GM18508 (cell line): ENCODE measurements at regions not wholly inside any gene's neighbourhood (a gene's known extent, or its start where the extent isn't known, plus 50 kb on each side); places are given as distances from the start of the nearest gene placed in this dataset.
"Not testable (repeated sequence)": the region's sequence is repeated elsewhere in the genome, so short reads cannot be mapped to it uniquely, and the experiment has no call there.

Experiments used
- ATAC-seq: cut with Tn5 transposase; IDR thresholded peaks from one replicate; pipeline ENCODE4 v1.9.1; 2021; ENCODE audit warnings: moderate number of reproducible peaks; ENCODE audit not compliant: insufficient read depth, unreplicated experiment

- ATAC-seq, result no peak
Measured at GRCh38 chr18:56490942-56491341, 147.4 kb downstream of the TXNL1 start.

DNA sequence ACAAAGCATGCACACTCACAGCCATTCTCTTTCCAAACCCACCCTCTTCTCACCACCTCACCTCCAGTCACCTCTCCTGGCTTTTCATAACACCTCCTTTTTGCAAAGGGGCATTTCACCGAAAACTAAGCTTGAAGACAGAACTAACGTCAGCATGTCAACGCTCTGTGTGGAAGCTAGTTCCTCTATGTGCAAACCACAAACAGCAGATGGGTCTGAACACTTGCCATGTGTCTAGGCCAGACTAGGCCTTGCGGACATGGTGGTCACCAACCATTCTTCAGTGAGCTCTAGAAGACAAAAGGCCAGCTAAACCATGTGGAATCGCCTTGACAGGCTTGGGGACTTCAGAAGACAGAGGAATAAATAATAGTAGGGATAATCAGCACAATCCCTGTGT, 148.5 kb downstream of the TXNL1 start:
- no peak for ATAC-seq

- no peak for ATAC-seq
Measured at GRCh38 chr18:56488739-56489138, 149.7 kb downstream of the TXNL1 start.

DNA sequence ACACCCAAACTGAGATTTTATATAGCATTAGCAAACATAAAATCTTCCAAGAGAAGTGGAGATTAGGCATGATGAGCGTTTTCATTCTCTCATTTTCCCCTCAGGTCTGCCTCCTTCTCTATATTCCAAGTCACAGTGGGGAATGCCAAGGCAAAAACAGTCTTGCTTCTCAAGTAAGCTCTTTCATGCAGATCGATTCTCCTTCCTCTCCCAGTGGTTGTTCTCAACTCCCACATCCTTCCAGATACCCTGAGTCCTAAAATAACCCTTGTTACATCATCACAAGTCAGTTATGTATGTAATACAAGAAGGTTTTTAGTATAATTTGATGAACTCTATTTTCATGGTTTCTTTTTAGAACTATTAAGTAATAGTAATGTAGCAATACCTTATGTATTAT, 150.6 kb downstream of the TXNL1 start:
- no peak for ATAC-seq

- no peak for ATAC-seq
Measured at GRCh38 chr18:56483386-56483785, 155.0 kb downstream of the TXNL1 start.

DNA sequence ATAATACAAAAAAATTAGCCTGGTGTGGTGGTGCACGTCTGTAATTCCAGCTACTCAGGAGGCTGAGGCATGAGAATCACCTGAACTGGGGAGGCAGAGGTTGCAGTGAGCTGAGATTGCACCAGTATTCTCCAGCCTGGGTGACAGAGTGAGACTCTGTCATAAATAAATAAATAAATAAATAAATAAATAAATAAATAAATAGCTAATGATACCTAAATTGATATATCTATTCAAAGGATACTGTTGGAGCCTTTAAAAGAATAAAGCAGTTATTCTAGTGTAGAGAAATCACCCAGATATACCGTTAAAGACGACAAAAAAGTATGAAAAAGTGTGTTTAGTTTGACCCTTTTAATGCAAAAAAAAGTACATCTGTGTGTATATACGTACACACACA, 155.6 kb downstream of the TXNL1 start:
- ATAC-seq, result not testable (repeated sequence)

DNA sequence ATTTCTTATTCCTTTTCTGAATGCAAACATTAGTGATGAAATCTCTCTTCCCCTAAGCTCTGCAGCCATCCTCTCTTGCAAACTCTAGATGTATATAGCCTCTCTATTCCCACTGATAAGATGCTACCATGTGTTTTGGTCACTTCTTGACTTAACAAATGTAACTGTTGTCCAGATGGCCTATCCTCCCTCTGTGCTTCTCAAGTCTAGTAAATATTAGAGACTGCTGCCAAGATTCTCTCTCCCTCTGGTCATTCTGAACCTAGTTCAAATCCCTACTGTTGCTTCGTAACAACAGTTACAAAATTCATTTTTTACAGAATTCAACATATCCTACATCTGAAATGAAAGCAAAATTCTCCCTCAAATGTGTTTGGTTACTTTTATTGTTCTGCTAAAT, 156.6 kb downstream of the TXNL1 start:
- ATAC-seq, result no peak

GRCh38 chr18:56479841-56480240, 158.6 kb downstream of the TXNL1 start:
- no peak for ATAC-seq

DNA sequence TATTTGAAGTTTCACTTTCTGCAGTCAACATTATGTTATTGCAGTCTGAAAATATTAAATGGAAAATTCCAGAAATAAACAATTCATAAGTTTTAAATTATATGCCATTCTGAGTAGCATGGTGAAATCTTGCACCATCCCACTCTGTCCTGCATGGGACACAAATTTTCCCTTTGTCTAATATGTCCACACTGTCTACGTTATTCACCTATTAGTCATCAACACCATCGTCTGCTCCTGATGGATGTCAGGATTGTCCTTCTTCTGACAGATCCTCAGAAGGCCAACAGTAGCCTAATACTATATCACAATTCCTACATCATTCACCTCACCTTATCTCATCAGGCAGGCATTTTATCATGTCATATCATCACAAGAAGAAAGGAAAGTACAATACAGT, 163.1 kb downstream of the TXNL1 start:
- no peak for ATAC-seq

- ATAC-seq, result no peak
Measured at GRCh38 chr18:56473400-56474024, 164.9 kb downstream of the TXNL1 start.

GRCh38 chr18:56470406-56471351, 167.7 kb downstream of the TXNL1 start:
- ATAC-seq, result no peak

DNA sequence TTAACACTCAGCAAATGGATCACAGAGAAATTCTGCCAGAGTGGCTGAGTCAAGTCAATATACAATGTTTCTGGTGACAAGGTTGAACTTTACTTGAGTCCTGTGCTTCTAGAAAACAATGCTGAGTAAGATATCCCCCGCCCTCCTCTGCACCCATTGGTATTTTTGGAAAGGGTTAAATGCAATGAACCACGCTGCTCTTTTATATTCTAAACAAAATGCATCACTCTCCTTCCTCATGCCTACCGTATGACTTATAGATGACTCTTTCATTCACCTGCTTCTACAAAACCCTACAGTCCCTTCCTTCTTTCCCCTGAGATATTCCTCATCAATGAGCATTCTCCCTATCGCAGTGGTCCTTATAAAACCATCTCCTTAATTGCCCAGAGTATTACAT, 168.8 kb downstream of the TXNL1 start:
- no peak for ATAC-seq

DNA sequence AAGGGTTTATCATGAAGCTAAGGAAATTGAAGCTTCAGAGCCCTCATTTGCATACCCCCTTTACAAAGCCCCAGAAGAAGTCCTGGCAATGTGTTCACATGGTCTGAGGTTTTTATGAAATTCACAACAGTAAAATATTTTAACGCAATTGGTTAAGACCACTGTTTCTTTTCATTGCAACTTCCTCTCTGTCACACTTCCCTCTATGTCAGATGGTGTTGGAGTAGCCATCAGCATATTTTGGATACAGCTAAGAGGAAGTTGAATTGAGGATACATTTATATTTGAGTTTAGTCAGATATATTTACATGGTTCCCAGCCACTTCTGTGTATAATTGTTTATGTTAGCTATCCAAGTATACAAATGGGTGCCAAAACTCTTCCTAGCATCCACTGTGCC, 170.0 kb downstream of the TXNL1 start:
- ATAC-seq, result no peak

DNA sequence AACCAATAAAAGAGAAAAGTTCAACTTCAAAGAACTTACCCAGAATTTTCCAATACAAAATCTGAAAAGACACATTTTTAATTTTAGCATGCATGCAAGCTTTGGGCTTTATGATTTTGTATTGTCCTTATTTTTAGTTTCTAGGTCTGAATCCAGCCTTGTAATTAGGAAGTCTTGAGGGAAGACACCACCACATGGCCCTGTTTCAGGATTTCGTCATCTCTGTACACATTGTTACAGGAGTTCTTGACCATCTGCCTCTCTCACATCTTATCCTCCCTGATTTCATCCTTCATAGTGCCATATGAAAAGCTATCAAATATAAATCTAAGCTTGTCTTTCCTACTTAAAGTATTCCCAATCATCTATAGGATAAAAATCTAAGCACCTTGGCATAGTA, 176.1 kb downstream of the TXNL1 start:
- no peak for ATAC-seq

- no peak for ATAC-seq
Measured at GRCh38 chr18:56461151-56461550, 177.2 kb downstream of the TXNL1 start.

DNA sequence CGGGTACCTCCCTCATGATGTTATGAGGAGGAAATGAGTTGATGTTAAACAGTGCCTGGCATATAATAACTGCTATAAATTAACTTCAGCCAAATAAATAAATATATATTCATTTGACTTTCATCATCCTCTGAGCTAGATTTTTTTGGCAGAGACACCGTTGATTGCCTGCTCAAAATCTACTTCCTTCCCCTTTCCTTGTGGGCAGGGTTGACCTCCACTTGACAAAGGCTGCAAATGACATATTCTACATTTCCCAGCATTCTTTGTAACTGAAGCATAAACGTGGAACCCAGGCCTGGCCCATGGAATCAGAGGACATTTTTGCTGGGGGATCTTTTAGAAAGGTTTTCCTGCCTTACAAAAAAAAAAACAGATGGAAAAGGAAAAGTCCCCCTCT, 177.8 kb downstream of the TXNL1 start:
- ATAC-seq, result no peak

DNA sequence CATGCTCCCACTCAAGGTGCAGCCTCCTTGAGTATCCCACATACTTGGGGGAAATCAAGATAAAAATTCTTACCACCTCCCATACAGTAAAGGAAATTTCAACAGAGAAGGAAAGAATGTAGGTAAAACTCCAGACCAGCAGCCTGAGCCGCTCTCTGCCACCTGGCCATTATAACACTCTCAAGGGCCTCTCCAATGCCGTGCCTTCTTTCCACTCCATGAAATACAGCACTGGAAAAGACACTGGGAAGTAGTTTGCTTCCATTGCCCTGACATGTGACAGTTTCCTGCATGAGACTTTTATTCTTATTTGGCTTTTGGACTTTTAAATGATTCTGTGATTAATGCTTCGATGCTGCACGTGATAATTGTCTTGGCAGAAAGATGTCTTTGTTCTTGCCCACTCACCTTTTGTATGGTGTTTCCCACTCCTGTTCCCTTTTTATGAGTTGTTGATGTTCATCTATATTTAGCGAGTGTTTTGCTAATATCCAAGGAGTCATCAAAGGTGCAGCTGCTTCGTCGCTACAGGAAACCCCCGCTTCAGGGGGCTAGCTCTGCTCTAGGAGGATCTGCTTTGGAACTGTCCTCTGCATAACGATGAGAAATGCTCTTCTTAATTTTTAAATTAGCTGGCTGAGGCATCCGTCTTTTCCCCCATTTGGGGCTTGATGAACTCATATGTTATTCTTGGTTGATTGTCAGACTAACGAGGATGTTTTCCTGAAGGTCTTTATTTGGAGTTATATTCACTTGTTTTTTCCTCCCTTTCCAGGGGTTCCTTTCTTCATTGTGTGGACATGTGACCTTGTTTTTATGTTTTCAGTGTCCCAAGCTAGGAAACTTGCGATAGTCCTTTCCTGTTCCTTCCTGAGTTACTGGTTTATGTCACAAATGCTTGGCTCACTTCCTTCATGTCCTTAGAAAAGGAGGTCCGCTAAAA, 179.4 kb downstream of the TXNL1 start:
- ATAC-seq, result no peak

DNA sequence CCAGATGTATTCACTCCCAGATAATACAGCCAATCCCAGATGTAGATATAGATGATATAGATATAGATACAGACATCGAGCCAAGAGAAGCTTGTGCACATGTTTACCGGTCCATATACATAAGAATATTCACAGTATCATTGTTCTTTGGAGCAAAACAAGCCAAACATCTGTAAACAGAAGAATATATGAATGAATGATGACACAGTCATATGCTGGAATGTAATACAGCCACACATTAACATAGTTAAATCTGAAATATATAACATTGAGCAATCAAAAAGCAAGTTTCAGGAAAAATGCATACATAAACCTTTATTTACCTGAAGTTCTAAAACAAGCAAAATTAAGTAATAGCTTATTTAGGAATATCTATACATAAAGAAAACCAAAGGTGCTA, 182.5 kb downstream of the TXNL1 start:
- ATAC-seq, result no peak

DNA sequence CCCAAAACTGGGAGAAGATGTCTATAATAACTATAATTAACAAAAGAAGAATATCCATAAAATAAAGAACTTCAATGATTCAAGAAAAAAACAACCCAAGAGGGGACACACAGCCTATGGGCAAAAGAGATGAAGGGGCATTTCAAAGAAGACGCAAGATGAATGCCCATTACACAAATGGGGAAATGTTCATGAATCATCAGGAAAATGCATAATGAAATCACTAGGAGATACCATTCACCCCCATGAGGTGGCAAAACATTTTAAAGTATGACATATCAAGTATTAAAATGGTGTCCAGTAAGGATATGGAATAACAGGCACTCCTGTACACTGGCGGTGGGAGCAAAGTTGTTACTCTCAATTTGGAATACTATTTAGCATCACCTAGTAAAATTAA, 183.3 kb downstream of the TXNL1 start:
- ATAC-seq, result no peak

GRCh38 chr18:56453631-56454030, 184.8 kb downstream of the TXNL1 start:
- ATAC-seq, result no peak

GRCh38 chr18:56451188-56451587, 187.2 kb downstream of the TXNL1 start:
- no peak for ATAC-seq
